BLaER1 (cell line): ENCODE measurements at regions not wholly inside any gene's neighbourhood (a gene's known extent, or its start where the extent isn't known, plus 50 kb on each side); places are given as distances from the start of the nearest gene placed in this dataset.

Experiments
- H3K27ac ChIP-seq: shearing (Covaris generic); formaldehyde crosslinking; 2 replicates; pipeline ENCODE4 v1.8.1; 2022
- H3K27me3 ChIP-seq: shearing (Covaris generic); formaldehyde crosslinking; 2 replicates; pipeline ENCODE4 v1.8.1; 2022
- H3K36me3 ChIP-seq: shearing (Covaris generic); formaldehyde crosslinking; 2 replicates; pipeline ENCODE4 v1.8.1; 2022
- H3K4me1 ChIP-seq: shearing (Covaris generic); formaldehyde crosslinking; 2 replicates; pipeline ENCODE4 v1.8.1; 2022
- H3K4me2 ChIP-seq: shearing (Covaris generic); formaldehyde crosslinking; 2 replicates; pipeline ENCODE4 v1.8.1; 2022
- H3K4me3 ChIP-seq: shearing (Covaris generic); formaldehyde crosslinking; 2 replicates; pipeline ENCODE4 v1.8.1; 2022
- H3K9ac ChIP-seq: shearing (Covaris generic); formaldehyde crosslinking; 2 replicates; pipeline ENCODE4 v1.8.1; 2022
- H3K9me3 ChIP-seq: shearing (Covaris generic); formaldehyde crosslinking; 2 replicates; pipeline ENCODE4 v1.8.1; 2022
- H4K20me1 ChIP-seq: shearing (Covaris generic); formaldehyde crosslinking; 2 replicates; pipeline ENCODE4 v1.8.1; 2022
- Cebpa-rat ChIP-seq: shearing (Covaris generic); IDR thresholded peaks from 2 replicates; pipeline ENCODE4 v1.8.1; 2022

GRCh38 chr20:52295556-52295955, 104.0 kb upstream of the ZFP64 start:
- no peaks in the 10 kb centered on the region for H3K36me3 ChIP-seq
- no peak for TF ChIP-seq Cebpa-rat
- H3K9me3 ChIP-seq: peaks cover 4% of the 10 kb centered on the region; the same call in 1 of the 2 replicates
- no peak overlapping the region for H3K9ac ChIP-seq
- no peak overlapping the region for H3K27ac ChIP-seq
- no peaks in the 10 kb centered on the region for H4K20me1 ChIP-seq
- no peak overlapping the region for H3K4me2 ChIP-seq
- H3K4me1 ChIP-seq: peaks cover 9% of the 10 kb centered on the region
- no peak overlapping the region for H3K4me3 ChIP-seq
- H3K27me3 ChIP-seq: no peaks in the 10 kb centered on the region

GRCh38 chr20:52294106-52294628, 102.6 kb upstream of the ZFP64 start:
- no peak for TF ChIP-seq Cebpa-rat
- no peak overlapping the region for H3K4me2 ChIP-seq

DNA sequence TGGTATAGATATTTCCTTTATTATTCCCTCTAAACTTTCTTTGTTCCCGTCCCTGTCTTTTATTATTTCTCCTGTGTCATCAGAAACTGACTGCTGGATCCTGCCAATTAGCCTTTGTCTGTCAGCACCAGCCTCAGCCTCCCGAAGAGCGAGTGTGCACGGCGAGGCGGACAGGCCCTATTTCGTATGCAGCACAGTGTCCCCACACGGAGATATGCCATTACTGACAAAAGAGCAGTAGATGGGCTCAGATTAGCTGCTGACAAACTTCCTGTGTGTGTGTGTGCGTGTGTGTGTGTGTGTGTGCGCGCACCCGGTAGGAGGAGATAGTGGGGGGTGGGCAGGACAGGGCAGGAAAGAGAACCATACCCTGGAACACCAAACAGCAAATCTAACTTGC, 99.5 kb upstream of the ZFP64 start:
- Histone ChIP-seq H4K20me1 (no peaks in the 10 kb centered on the region), H3K27ac (no peak overlapping the region), H3K4me2 (peak overlapping the region; percentile 65; the same call in 1 of the 2 replicates), H3K9me3 (peaks cover 4% of the 10 kb centered on the region; the same call in 1 of the 2 replicates), H3K36me3 (no peaks in the 10 kb centered on the region), H3K9ac (no peak overlapping the region), H3K4me3 (no peak overlapping the region), H3K27me3 (no peaks in the 10 kb centered on the region), H3K4me1 (peaks cover 29% of the 10 kb centered on the region)
- no peak for TF ChIP-seq Cebpa-rat

More at GRCh38 chr20:52294106-52294628, 102.6 kb upstream of the ZFP64 start:
- Histone ChIP-seq H3K27ac (no peak overlapping the region), H3K36me3 (no peaks in the 10 kb centered on the region), H3K4me3 (no peak overlapping the region), H3K27me3 (no peaks in the 10 kb centered on the region), H4K20me1 (no peaks in the 10 kb centered on the region), H3K4me1 (peaks cover 23% of the 10 kb centered on the region), H3K9ac (no peak overlapping the region), H3K9me3 (peaks cover 4% of the 10 kb centered on the region; the same call in 1 of the 2 replicates)

DNA sequence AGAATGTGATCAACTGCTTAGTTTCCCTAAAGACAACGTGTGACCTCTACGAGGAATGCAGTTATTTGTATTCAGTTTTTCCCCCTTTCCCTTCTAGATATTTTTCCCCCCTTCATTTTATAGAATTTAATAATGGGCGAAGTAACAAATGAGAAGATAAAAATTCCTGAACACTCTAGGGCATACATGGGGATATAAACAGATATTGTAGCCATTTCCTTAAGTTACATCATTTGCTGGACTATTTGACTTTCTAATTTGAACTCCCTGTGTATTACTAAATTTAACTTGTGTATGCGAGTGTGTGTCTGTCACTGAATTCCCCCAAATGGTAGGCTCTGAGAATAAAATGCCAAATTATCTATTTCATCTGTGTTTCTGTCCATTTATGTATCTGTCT, 99.0 kb upstream of the ZFP64 start:
- Histone ChIP-seq H3K4me1 (peaks cover 29% of the 10 kb centered on the region), H3K9ac (no peak overlapping the region), H3K27me3 (no peaks in the 10 kb centered on the region), H3K36me3 (no peaks in the 10 kb centered on the region), H3K4me2 (peak overlapping the region; percentile 65), H3K27ac (0 out of 2 replicates have a peak overlapping the region, but pooled peaks have one; percentile 38), H3K4me3 (no peak overlapping the region), H3K9me3 (peaks cover 4% of the 10 kb centered on the region; the same call in 1 of the 2 replicates), H4K20me1 (no peaks in the 10 kb centered on the region)
- no peak for TF ChIP-seq Cebpa-rat

DNA sequence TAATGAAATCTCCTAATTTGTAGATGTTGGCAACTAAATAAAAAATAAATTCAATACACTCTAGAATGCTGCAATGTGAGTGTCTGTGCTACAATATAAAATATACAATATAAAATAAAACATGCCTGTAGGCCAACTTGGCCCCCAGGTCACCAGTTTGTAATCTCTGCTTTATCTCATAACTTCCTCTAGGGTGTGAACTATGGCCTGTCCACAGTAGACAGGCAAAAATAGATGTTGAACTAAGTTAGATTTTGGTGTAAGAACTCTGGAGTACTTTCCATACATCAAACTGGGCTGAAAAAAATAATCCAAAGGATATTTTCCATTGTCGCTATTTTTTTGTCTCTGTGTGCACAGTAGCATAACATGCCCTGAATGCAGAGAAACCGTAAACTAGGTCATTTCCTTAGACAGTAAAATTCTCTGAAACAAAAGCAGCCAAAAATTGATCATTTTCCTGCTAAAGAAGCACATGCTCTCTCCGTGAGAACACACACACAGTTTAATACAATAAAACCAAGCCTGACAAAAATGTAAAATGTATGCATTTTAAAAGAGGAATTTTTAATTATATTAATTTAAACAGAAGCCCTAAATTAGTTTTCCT, 98.5 kb upstream of the ZFP64 start:
- H3K27ac ChIP-seq: 0 out of 2 replicates have a peak overlapping the region, but pooled peaks have one; percentile 38
- no peaks in the 10 kb centered on the region for H3K36me3 ChIP-seq
- H3K9me3 ChIP-seq: peaks cover 4% of the 10 kb centered on the region; the same call in 1 of the 2 replicates
- no peak for TF ChIP-seq Cebpa-rat
- H3K9ac ChIP-seq: no peak overlapping the region
- H4K20me1 ChIP-seq: no peaks in the 10 kb centered on the region
- H3K4me1 ChIP-seq: peaks cover 29% of the 10 kb centered on the region
- no peak overlapping the region for H3K4me3 ChIP-seq
- H3K4me2 ChIP-seq: peak overlapping the region; percentile 65
- H3K27me3 ChIP-seq: no peaks in the 10 kb centered on the region

DNA sequence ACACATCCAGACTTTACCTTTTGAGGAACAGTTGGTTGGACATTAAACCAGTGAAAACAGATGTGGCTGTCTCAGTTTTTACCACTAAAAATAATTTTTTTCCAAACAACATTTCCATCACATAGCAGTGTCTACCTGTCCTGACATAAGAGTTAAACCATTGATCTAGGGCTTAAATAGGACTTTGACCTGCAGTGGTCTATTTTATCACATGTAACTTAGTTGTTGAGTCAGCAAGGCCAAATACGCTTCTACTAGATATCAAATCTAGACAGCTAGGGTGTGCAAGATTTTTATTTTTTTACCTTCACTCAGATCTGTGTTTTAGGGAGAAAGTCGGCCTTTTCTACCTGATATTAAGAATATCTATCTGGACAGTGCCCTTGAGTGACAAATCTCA, 88.8 kb upstream of the ZFP64 start:
- Histone ChIP-seq H3K27ac (no peak overlapping the region), H3K9me3 (no peaks in the 10 kb centered on the region), H3K9ac (no peak overlapping the region), H4K20me1 (no peaks in the 10 kb centered on the region), H3K4me2 (no peak overlapping the region), H3K4me1 (no peaks in the 10 kb centered on the region), H3K27me3 (no peaks in the 10 kb centered on the region), H3K36me3 (no peaks in the 10 kb centered on the region), H3K4me3 (no peak overlapping the region)
- TF ChIP-seq Cebpa-rat: no peak

DNA sequence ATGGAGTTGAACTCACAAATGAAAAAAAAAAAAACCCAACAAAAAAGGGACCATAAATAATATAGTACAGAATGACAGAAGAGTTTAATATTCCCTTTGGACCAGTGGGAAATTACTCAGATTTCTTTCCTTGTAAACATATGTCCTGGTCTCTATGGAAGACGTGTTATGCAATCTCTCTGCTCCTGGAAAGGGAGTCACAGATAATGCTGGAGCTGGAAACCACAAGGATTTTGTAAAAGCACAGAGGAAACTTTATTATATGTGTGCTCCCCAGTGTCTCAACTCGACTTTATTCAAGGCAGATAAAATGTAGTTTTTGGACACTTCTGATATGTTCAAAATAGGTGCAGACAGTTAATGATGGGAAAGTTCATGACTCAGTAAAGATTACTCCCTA, 88.1 kb upstream of the ZFP64 start:
- Histone ChIP-seq H3K9me3 (no peaks in the 10 kb centered on the region), H4K20me1 (no peaks in the 10 kb centered on the region), H3K4me2 (no peak overlapping the region), H3K27me3 (no peaks in the 10 kb centered on the region), H3K4me3 (no peak overlapping the region), H3K4me1 (no peaks in the 10 kb centered on the region), H3K9ac (no peak overlapping the region), H3K27ac (no peak overlapping the region), H3K36me3 (no peaks in the 10 kb centered on the region)
- no peak for TF ChIP-seq Cebpa-rat

GRCh38 chr20:52275181-52275691, 83.7 kb upstream of the ZFP64 start:
- no peaks in the 10 kb centered on the region for H4K20me1 ChIP-seq
- H3K27ac ChIP-seq: no peak overlapping the region
- no peaks in the 10 kb centered on the region for H3K36me3 ChIP-seq
- H3K9ac ChIP-seq: no peak overlapping the region
- H3K4me2 ChIP-seq: no peak overlapping the region
- H3K27me3 ChIP-seq: no peaks in the 10 kb centered on the region
- H3K9me3 ChIP-seq: no peaks in the 10 kb centered on the region
- H3K4me3 ChIP-seq: no peak overlapping the region
- TF ChIP-seq Cebpa-rat: no peak
- no peaks in the 10 kb centered on the region for H3K4me1 ChIP-seq

- Histone ChIP-seq H3K4me3 (no peak overlapping the region), H3K9me3 (no peaks in the 10 kb centered on the region), H3K4me1 (no peaks in the 10 kb centered on the region), H3K27me3 (no peaks in the 10 kb centered on the region), H3K27ac (no peak overlapping the region), H3K36me3 (no peaks in the 10 kb centered on the region), H3K9ac (no peak overlapping the region), H3K4me2 (no peak overlapping the region), H4K20me1 (no peaks in the 10 kb centered on the region)
- no peak for TF ChIP-seq Cebpa-rat
These were observed 79.1 kb upstream of the ZFP64 start for GRCh38 chr20:52270696-52271095.

DNA sequence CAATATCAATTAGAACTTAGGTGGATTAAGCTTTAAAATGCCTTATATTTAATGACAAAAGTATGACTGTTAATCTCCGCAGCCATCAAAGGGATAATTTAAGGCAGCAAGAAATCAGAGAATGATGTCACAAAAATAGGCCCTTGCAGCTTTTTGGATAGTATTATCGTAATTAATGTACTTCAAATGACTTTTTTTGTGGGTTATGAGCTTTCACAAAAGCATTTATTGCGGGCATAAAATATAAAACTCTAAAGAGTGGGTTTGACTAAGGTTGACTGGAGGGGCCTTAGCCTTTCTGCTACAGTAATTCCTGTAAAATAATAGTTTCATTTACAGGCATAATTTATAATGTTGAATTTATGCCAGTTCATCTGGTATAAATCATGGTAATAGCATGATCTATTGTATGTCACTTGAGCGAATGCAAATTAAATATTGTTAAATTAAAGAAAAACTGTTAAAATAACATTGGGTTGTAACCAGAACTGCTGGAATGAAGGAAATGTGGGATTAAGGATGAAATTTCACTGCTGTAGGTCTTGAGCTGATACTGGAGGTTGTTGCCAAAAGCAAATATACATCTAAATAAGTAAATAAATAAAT, 78.5 kb upstream of the ZFP64 start:
- H3K27ac ChIP-seq: no peak overlapping the region
- no peak overlapping the region for H3K9ac ChIP-seq
- H3K27me3 ChIP-seq: no peaks in the 10 kb centered on the region

More for the DNA sequence above, 78.5 kb upstream of the ZFP64 start:
- no peaks in the 10 kb centered on the region for H3K36me3 ChIP-seq
- no peak for TF ChIP-seq Cebpa-rat
- H3K9me3 ChIP-seq: no peaks in the 10 kb centered on the region
- H3K4me3 ChIP-seq: no peak overlapping the region
- no peaks in the 10 kb centered on the region for H3K4me1 ChIP-seq
- H4K20me1 ChIP-seq: no peaks in the 10 kb centered on the region
- no peak overlapping the region for H3K4me2 ChIP-seq
